SK-N-SH (cell line): ENCODE measurements at regions not wholly inside any gene's neighbourhood (a gene's known extent, or its start where the extent isn't known, plus 50 kb on each side); places are given as distances from the start of the nearest gene placed in this dataset.

Experiments used
- CTCF ChIA-PET: fragments of 300-600, 350-600 bp; formaldehyde crosslinking; extraction: SDS; loops from one replicate; lab custom pipeline; 2021; lab: Yijun Ruan, JAX
- POLR2A ChIA-PET: fragments of 350-600 bp; sonication (Branson Sonifier 250); formaldehyde crosslinking; extraction: SDS; loops from one replicate; lab custom pipeline; 2020; ENCODE audit warnings: antibody characterized with exemption, inconsistent platforms; lab: Yijun Ruan, JAX
- DNase-seq: peaks from one replicate; pipeline ENCODE4 v3.0.0; 2012
- H2AFZ ChIP-seq: fragments of 200-600 bp; sonication (generic); 2 replicates; pipeline ENCODE4 v1.8.1; 2016; ENCODE audit warnings: antibody characterized with exemption, mild to moderate bottlenecking, low read depth
- H3F3A ChIP-seq: fragments of 200-600 bp; sonication (generic); replicated peaks from 2 replicates; pipeline ENCODE3; 2016; ENCODE audit warnings: antibody characterized with exemption, mild to moderate bottlenecking; ENCODE audit not compliant: insufficient read depth
- H3K27ac ChIP-seq, 2 experiments: fragments of 200-500 bp in 1 of 2; fragments of 200-600 bp in 1 of 2; sonication (Bioruptor generic) in 1 of 2; sonication (generic), shearing (Covaris generic) in 1 of 2; 2 replicates each; pipeline versions ENCODE4 v1.5.1 to v1.6.1; 2014 to 2016; ENCODE audit warnings: low read depth in 2 of 2, inconsistent platforms in 1 of 2, low read length in 1 of 2, mild to moderate bottlenecking in 1 of 2, mixed read lengths in 1 of 2
- H3K27me3 ChIP-seq: fragments of 200-600 bp; sonication (generic), shearing (Covaris generic); 2 replicates; pipeline ENCODE4 v1.6.1; 2016; ENCODE audit warnings: mixed run types; ENCODE audit not compliant: insufficient read depth
- H3K36me3 ChIP-seq, 2 experiments: fragments of 200-500 bp in 1 of 2; fragments of 200-600 bp in 1 of 2; sonication (Bioruptor generic) in 1 of 2; sonication (generic) in 1 of 2; replicated peaks in 1 of 2; 2 replicates each; pipeline versions ENCODE3 to v1.5.1; 2014 to 2016; ENCODE audit warnings: low read length in 1 of 2, mild to moderate bottlenecking in 1 of 2; ENCODE audit not compliant: insufficient read depth in 2 of 2, control insufficient read depth in 1 of 2
- H3K4me1 ChIP-seq, 2 experiments: fragments of 200-500 bp in 1 of 2; fragments of 200-600 bp in 1 of 2; sonication (Bioruptor generic) in 1 of 2; sonication (generic), shearing (Covaris generic) in 1 of 2; 2 replicates each; pipeline versions ENCODE4 v1.5.1 to v1.6.1; 2014 to 2016; ENCODE audit warnings: low read depth in 1 of 2, low read length in 1 of 2, mixed run types in 1 of 2; ENCODE audit not compliant: insufficient read depth in 2 of 2, control insufficient read depth in 1 of 2
- H3K4me2 ChIP-seq: fragments of 200-600 bp; sonication (generic), shearing (Covaris generic); 2 replicates; pipeline ENCODE4 v1.6.1; 2017; ENCODE audit warnings: mixed run types
- H3K4me3 ChIP-seq, 2 experiments: fragments of 200-500 bp in 1 of 2; fragments of 200-600 bp in 1 of 2; sonication (Bioruptor generic) in 1 of 2; sonication (generic), shearing (Covaris generic) in 1 of 2; 2 replicates each; pipeline versions ENCODE4 v1.5.1 to v1.8.1; 2014 to 2016; ENCODE audit warnings: low read depth in 2 of 2, inconsistent platforms in 1 of 2, low read length in 1 of 2, mild to moderate bottlenecking in 1 of 2, mixed read lengths in 1 of 2, moderate library complexity in 1 of 2
- H3K79me2 ChIP-seq: fragments of 200-600 bp; sonication (generic); 2 replicates; pipeline ENCODE4 v1.8.1; 2017; ENCODE audit warnings: mild to moderate bottlenecking; ENCODE audit not compliant: insufficient read depth
- H3K9ac ChIP-seq: fragments of 200-600 bp; sonication (generic); 2 replicates; pipeline ENCODE4 v1.6.1; 2017; ENCODE audit warnings: mixed run types
- H3K9me2 ChIP-seq: fragments of 200-600 bp; sonication (generic); 2 replicates; pipeline ENCODE4 v1.6.1; 2017; ENCODE audit warnings: mixed run types
- H3K9me3 ChIP-seq: fragments of 200-600 bp; sonication (generic); 2 replicates; pipeline ENCODE4 v1.6.1; 2017; ENCODE audit warnings: mixed run types, mild to moderate bottlenecking, moderate library complexity
- H4K20me1 ChIP-seq: fragments of 200-600 bp; sonication (generic); 2 replicates; pipeline ENCODE4 v1.6.1; 2017; ENCODE audit warnings: mild to moderate bottlenecking, mixed run types; ENCODE audit not compliant: insufficient read depth
- EP300 ChIP-seq, 2 experiments: IDR thresholded peaks; 2 replicates each; pipeline versions ENCODE4 v1.4.0 to v1.6.1; 2012; ENCODE audit warnings: borderline replicate concordance in 1 of 2, low read depth in 1 of 2, low read length in 1 of 2
- EZH2phosphoT487 ChIP-seq: fragments of 200-600 bp; sonication (generic); IDR thresholded peaks from 2 replicates; pipeline ENCODE4 v1.6.1; 2017; ENCODE audit warnings: low read depth, mixed run types, mild to moderate bottlenecking, antibody characterized with exemption, moderate library complexity, borderline replicate concordance
- FOSL2 ChIP-seq: IDR thresholded peaks from 2 replicates; pipeline ENCODE4 v1.4.0; 2012; ENCODE audit warnings: low read depth, mild to moderate bottlenecking, moderate library complexity, borderline replicate concordance
- FOXM1 ChIP-seq: IDR thresholded peaks from 2 replicates; pipeline ENCODE4 v1.4.0; 2012; ENCODE audit warnings: low read depth, mild to moderate bottlenecking
- GABPA ChIP-seq: IDR thresholded peaks from 2 replicates; pipeline ENCODE4 v1.4.0; 2012; ENCODE audit warnings: low read depth, mild to moderate bottlenecking
- JUND ChIP-seq: IDR thresholded peaks from 2 replicates; pipeline ENCODE4 v1.4.0; 2012
- NRF1 ChIP-seq: IDR thresholded peaks from 2 replicates; pipeline ENCODE4 v1.6.1; 2012; ENCODE audit warnings: low read depth, mild to moderate bottlenecking, low read length
- PBX3 ChIP-seq: IDR thresholded peaks from 2 replicates; pipeline ENCODE4; 2012
- RAD21 ChIP-seq: IDR thresholded peaks from 2 replicates; pipeline ENCODE4 v1.6.1; 2012; ENCODE audit warnings: mild to moderate bottlenecking, low read length
- SIN3A ChIP-seq: IDR thresholded peaks from 2 replicates; pipeline ENCODE4 v1.6.1; 2012; ENCODE audit warnings: low read depth, mild to moderate bottlenecking, low read length, moderate library complexity, borderline replicate concordance
- SMC3 ChIP-seq: IDR thresholded peaks from 2 replicates; pipeline ENCODE4 v1.6.1; 2012; ENCODE audit warnings: low read depth, low read length, improper control_type of control experiment
- TCF12 ChIP-seq: IDR thresholded peaks from 2 replicates; pipeline ENCODE4 v1.4.0; 2012
- TEAD4 ChIP-seq: IDR thresholded peaks from 2 replicates; pipeline ENCODE4 v1.4.0; 2012; ENCODE audit warnings: mild to moderate bottlenecking, borderline replicate concordance; ENCODE audit not compliant: insufficient read depth
- YY1 ChIP-seq: IDR thresholded peaks from 2 replicates; pipeline ENCODE4 v1.4.0; 2012; ENCODE audit warnings: low read depth, mild to moderate bottlenecking
- WGBS: methylation state at CpG from one replicate; pipeline ENCODE4 v1.1.6; 2017; ENCODE audit warnings: low lambda C conversion rate; 5-methylcytosine and 5-hydroxymethylcytosine counted together
- TF ChIP-seq, protein P1 (sequence below): fragments of 150-350 bp; IDR thresholded peaks from 2 replicates; pipeline ENCODE4 v1.6.1; 2017; ENCODE audit warnings: antibody characterized with exemption, low read length, low read depth, borderline replicate concordance
- TF ChIP-seq, protein P2 (sequence below): fragments of 150-350 bp; IDR thresholded peaks from 2 replicates; pipeline ENCODE4 v1.6.1; 2016; ENCODE audit warnings: mild to moderate bottlenecking, low read depth, low read length
- TF ChIP-seq, protein P3 (sequence below): IDR thresholded peaks from 2 replicates; pipeline ENCODE4 v1.6.1; 2012; ENCODE audit warnings: mild to moderate bottlenecking, low read depth, low read length, moderate library complexity

DNA sequence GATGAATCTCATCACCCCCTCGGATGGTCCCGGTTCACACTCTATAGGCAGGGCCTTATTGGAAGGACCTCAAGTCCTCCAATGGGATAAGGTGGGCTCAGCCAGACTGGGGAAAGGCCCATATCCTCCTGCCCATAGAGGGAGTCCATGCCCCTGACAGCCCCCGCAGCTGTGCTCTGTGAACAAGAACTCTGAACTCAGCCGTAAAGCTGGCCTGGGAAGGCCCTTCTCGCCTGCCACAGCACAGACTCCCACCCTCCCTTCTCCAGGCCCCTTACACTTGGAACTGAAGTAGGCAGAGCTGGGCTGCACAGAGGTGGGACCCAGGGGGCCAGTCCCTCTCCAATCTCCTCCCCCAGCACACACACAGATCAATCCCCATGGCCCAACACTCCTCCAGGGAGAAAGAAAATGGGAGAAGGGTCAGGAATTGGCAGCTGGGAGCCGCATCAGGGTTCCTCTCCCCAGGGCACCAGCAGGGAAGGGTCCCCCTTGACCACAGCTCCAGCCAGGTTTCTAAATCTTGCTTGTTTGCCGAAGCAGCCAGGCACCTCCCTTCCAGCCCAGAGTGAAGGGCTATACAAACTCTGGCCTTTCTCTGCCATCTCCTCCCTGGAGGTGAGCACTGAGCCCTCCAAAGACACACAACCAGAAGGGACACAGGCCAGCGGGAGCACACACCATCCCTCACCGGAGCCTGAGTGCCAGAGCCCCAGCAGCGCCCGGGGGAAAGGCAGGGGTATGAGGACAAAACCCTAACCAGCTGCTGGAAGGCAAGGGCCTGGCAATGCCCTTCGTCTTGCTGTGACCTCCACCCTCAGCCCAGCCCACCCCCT is 454.1 kb downstream of the SOX9 start:
- Histone ChIP-seq H3K4me1 (peaks cover 0 to 12% of the 10 kb centered on the region in 2 experiments; a peak in 1 of 4 replicates), H3K4me2 (no peak overlapping the region), H2AFZ (no peak overlapping the region), H3K27ac (no peak overlapping the region), H3K27me3 (no peaks in the 10 kb centered on the region), H3F3A (no peaks in the 10 kb centered on the region), H3K9me2 (no peaks in the 10 kb centered on the region), H3K4me3 (no peak overlapping the region), H3K9ac (no peak overlapping the region), H3K36me3 (no peaks in the 10 kb centered on the region), H3K9me3 (no peaks in the 10 kb centered on the region), H3K79me2 (peaks cover 29% of the 10 kb centered on the region), H4K20me1 (no peaks in the 10 kb centered on the region; the same call in 1 of the 2 replicates)
- no peak for DNase-seq
- WGBS: 82% methylated on average over 10 of the region's 12 CpGs
- TF ChIP-seq NRF1 (no peak), FOSL2 (no peak)
- CTCF ChIA-PET: interaction anchor here (0.7 to 2.0 kb wide), 3 partner anchors 18 to 152 kb away, joined by 3 to 6 read pairs (median 6); no protein-coding TSS in a partner anchor
- POLR2A ChIA-PET: interaction anchor here (1.1 kb wide), 1 partner anchor 18 kb away, joined by 4 read pairs; no protein-coding TSS in a partner anchor

DNA sequence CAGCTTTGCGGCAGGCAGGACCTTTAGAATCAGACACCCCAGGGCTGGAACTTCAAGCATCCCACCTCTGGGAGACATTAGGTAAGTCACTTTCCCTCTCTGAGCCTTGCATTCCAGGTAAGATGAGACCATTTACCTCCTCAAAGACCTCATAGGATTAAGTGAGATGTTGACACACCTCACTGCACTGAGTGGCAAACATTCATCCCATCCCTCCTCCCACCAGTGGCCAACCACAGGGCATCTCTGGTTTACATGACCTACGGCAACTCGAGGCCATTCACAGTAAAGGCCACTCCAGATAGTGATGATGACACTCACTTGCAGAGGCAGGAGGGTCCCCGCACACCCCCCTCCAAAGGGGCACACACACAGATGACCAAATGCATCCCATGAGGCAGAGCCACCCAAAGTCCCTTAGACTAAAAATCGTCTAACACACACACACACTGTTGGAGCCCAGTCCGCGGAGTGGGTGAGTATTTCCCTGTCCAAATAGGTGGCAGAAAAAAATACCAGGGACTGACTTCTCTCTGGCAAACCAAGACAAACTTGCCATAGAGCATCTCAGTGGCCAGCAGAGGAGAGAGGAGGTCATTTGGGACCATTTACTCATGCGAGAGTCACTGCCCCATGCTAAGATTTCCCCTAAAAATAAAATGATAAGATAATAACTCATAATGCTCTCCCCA is 454.9 kb downstream of the SOX9 start:
- ChIA-PET POLR2A (no interaction called here), CTCF (interaction anchor here (1.4 to 5.7 kb wide), 5 partner anchors 12 to 150 kb away, joined by 4 to 33 read pairs (median 6); no protein-coding TSS in a partner anchor)
- H3K79me2 ChIP-seq: peaks cover 35% of the 10 kb centered on the region
- H3K27me3 ChIP-seq: no peaks in the 10 kb centered on the region
- WGBS: 76% methylated on average over 8 of the region's 8 CpGs
- no peaks in the 10 kb centered on the region for H3K9me3 ChIP-seq
- no peak overlapping the region for H2AFZ ChIP-seq
- peaks cover 0 to 12% of the 10 kb centered on the region in 2 experiments; a peak in 1 of 4 replicates for H3K4me1 ChIP-seq
- no peak overlapping the region for H3K9ac ChIP-seq
- no peaks in the 10 kb centered on the region for H3F3A ChIP-seq
- DNase-seq: no peak
- peaks cover under 1% of the 10 kb centered on the region; the same call in 1 of the 2 replicates for H4K20me1 ChIP-seq
- no peaks in the 10 kb centered on the region for H3K9me2 ChIP-seq
- H3K4me2 ChIP-seq: peak overlapping the region; percentile 1; the same call in 1 of the 2 replicates
- H3K36me3 ChIP-seq: no peaks in the 10 kb centered on the region
- H3K4me3 ChIP-seq: no peak overlapping the region
- no peak overlapping the region for H3K27ac ChIP-seq
- TF ChIP-seq EP300 (IDR thresholded peaks at IDR 0.05; ENCODE audit: borderline replicate concordance in 1 of 2, low read depth in 1 of 2, low read length in 1 of 2) (no peak), RAD21 (no peak), EZH2phosphoT487 (no peak), GABPA (no peak), FOXM1 (no peak), TCF12 (no peak), SIN3A (no peak), SMC3 (no peak), YY1 (no peak), JUND (no peak), PBX3 (no peak), TEAD4 (no peak)
- TF ChIP-seq, protein P1, sequence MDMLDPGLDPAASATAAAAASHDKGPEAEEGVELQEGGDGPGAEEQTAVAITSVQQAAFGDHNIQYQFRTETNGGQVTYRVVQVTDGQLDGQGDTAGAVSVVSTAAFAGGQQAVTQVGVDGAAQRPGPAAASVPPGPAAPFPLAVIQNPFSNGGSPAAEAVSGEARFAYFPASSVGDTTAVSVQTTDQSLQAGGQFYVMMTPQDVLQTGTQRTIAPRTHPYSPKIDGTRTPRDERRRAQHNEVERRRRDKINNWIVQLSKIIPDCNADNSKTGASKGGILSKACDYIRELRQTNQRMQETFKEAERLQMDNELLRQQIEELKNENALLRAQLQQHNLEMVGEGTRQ: no peak
- TF ChIP-seq, protein P2, sequence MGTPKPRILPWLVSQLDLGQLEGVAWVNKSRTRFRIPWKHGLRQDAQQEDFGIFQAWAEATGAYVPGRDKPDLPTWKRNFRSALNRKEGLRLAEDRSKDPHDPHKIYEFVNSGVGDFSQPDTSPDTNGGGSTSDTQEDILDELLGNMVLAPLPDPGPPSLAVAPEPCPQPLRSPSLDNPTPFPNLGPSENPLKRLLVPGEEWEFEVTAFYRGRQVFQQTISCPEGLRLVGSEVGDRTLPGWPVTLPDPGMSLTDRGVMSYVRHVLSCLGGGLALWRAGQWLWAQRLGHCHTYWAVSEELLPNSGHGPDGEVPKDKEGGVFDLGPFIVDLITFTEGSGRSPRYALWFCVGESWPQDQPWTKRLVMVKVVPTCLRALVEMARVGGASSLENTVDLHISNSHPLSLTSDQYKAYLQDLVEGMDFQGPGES: no peak
- TF ChIP-seq, protein P3, sequence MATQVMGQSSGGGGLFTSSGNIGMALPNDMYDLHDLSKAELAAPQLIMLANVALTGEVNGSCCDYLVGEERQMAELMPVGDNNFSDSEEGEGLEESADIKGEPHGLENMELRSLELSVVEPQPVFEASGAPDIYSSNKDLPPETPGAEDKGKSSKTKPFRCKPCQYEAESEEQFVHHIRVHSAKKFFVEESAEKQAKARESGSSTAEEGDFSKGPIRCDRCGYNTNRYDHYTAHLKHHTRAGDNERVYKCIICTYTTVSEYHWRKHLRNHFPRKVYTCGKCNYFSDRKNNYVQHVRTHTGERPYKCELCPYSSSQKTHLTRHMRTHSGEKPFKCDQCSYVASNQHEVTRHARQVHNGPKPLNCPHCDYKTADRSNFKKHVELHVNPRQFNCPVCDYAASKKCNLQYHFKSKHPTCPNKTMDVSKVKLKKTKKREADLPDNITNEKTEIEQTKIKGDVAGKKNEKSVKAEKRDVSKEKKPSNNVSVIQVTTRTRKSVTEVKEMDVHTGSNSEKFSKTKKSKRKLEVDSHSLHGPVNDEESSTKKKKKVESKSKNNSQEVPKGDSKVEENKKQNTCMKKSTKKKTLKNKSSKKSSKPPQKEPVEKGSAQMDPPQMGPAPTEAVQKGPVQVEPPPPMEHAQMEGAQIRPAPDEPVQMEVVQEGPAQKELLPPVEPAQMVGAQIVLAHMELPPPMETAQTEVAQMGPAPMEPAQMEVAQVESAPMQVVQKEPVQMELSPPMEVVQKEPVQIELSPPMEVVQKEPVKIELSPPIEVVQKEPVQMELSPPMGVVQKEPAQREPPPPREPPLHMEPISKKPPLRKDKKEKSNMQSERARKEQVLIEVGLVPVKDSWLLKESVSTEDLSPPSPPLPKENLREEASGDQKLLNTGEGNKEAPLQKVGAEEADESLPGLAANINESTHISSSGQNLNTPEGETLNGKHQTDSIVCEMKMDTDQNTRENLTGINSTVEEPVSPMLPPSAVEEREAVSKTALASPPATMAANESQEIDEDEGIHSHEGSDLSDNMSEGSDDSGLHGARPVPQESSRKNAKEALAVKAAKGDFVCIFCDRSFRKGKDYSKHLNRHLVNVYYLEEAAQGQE: no peak
